NCI-H526 (cell line): ENCODE measurements at regions not wholly inside any gene's neighbourhood (a gene's known extent, or its start where the extent isn't known, plus 50 kb on each side); places are given as distances from the start of the nearest gene placed in this dataset.
"Not testable (repeated sequence)": the region's sequence is repeated elsewhere in the genome, so short reads cannot be mapped to it uniquely, and the experiment has no call there.

Experiments
- DNase-seq, 2 experiments: peaks; one replicate each; lab custom pipeline; 2025; lab: John Stamatoyannopoulos, UW

DNA sequence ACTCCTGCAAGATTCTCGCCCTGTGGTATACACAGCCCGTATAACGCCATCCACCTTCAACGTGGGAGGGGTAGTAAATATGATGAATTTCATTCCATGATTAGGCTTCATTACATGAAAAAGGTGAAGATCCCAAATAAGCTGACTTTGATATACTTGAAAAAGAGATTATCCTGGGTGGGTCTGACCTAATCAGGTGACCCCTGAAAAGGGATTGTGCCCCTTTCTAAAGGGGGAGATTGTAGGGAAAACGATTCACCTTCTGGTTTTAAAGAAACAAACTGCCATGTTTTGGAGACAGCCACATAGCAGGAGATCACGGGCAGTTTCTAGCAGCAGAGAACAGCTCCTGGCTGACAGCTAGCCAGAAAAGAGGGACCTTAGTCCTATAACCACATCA is 155.1 kb upstream of the SMLR1 start:
- no peak for DNase-seq

DNA sequence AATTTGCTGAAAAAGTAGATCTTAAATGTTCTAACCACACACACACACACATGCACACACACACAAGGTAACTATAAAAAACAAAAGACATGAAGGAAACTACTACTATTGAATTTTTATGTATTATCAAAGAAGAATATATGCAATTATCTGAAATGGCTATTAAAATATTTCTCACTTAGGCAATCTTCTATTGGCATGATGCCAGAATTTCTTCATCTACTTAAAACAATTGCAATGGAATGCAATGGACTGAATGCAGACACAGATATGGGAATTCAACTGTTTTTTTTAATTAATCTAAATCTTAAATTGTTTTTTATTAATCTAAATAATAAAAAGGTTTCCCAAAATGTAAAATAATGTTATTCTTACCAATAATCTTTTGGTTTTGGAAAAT is 152.6 kb upstream of the SMLR1 start:
- DNase-seq = no peak

DNA sequence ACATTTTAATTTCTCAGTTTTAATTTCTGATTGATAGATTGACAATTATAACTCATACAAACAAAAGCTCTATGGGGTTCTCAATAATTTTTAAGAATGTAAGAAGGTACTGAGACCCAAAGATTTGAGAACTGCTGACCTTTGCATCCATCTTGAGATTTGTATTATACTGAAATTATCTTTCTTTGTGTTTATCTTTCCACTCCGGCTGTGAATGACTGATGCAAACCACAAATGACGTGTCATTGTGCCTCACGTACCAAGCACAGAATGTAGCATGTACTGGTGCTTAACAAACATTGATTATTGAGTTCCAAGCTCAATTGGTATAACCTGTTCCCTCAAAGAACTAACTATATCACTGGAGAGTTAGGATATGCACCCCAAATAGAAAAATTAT is 152.1 kb upstream of the SMLR1 start:
- DNase-seq = no peak

DNA sequence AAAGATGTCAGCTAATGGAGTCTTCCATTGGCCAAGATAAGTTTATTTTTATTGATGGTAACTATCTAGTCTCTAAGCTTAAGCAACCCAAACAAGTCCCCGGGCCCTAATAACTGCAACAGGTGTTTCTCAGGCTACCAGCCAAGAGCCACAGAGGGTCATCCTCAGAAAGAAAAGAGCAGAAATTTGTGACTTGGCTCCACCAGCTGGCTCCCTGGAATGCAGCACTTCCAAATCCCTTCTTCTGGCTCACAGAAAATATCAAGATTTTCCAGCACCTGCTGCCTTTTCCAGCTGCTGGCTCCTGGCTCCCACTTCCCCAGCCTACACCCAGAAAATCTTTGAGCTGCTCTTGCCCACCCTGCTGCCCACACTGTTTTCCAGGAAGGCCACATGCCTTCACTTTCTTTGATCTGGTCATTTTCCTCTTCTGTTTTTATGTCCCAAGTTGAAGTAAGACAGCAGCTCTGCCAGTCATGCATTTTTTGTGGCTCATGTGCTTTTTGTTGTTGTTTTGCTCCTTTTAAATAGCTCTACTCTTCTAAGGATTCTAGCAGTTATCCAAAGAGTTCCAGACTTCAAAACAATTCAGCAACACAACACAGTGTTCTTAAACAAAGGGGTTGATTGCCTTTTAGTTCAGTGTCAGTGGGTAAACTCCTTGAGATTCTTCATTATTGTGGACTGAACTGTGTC is 151.0 kb upstream of the SMLR1 start:
- no peak for DNase-seq

DNA sequence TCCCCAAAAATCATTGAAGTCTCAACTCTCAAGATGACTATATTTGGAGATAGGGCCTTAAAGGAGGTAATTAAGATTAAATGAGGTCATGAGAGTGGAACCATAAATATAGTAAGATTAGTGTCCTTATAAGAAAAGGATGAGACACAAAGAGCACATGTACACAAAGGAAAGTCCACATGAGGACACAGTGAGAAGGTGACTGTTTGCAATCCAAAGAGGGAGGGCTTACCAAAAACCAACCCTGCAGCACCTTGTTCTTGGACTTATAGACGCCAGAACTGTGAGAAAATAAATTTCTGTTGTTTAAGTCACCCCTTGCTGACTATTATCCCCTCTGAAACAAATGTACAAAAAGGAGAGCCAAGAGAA is 150.4 kb upstream of the SMLR1 start:
- DNase-seq = no peak

DNA sequence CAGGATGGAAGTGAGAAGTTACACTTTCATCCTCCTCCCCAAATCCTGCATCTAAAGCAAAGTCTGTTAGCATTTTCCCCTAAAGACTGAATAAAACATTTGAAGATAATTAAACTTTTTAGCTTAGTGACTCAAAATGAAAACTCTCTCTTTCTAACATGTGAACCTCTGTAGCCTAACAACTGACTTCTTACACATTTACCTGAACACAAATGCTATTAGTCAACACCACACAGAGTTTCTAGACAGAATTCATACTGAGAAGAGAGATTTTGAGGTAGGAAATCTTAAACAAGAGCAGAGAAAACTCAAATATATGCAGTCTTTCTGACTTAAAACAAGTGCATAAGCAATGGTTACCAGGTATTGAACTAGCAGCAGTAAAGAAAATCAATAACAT is 149.9 kb upstream of the SMLR1 start:
- DNase-seq = no peak

DNA sequence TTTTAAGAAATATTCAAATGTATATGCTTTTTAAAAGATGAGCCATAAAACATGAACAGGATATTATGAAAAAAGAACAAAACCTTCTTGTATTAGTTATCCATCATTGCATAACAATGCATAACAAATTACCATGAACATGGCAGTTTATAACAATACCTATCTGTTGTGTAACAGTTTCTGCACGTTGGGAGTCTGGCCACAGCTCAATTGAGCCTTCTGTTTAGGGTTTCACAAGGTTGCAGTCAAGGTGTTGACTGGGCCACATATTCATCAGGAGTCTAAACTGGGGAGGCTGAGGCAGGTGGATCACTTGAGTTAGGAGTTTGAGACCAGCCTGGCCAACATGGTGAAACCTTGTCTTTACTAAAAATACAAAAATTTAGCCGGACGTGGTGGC is 149.4 kb upstream of the SMLR1 start:
- DNase-seq = no peak

DNA sequence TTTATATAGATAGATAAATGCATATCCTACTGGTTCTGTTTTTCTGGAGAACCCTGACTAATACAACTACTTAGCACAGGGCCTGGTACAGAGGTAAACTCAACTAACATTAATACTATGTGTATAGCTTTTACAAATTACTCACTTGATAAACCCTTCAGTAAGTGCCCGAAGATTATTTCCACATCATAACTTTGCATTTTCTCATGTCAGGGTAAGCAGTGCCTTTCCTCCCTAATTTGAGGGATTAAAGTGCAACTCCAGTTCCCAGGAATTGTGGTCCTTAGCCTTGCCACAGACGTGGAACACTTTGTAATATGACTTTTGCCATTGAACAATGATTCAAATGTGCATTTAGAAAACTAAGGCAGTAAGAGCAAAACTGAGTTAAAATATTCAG is 147.5 kb upstream of the SMLR1 start:
- no peak for DNase-seq

DNA sequence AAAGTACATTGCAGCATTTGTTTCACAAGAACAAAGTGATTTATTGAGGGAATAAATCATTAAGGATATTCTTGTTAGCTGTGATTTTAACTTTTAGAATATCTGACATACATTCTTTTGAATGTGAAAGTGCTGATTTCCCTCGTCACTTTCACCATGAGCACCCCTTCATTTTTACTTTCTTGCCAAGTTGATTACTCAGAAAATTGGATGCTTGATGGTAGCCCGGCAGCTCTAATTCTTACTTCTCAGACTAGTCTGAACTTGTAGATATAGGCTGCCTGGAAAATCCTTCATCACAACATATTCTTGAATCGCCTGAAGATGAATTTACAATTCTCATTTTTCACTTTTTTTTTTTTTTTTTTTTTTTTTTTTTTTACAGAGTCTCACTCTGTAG is 147.1 kb upstream of the SMLR1 start:
- no peak for DNase-seq

DNA sequence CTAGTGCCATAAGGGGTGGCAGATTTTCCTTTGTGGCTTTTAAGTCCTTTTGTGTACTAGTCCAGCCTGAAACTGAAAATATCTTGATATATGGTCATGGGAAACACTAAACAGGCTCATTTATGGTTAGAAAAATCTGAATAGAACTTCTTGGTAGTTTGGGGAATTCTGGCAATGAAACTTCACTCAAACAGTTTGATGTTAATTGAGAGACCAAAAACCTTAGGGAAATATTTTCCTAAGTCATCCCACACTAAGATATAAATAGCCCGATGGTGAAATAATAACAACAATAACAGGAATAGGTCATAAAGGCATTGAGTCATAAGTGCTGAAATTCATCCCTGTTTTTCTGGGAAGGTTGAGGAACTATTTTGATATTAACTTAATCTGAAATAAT is 146.2 kb upstream of the SMLR1 start:
- no peak for DNase-seq

DNA sequence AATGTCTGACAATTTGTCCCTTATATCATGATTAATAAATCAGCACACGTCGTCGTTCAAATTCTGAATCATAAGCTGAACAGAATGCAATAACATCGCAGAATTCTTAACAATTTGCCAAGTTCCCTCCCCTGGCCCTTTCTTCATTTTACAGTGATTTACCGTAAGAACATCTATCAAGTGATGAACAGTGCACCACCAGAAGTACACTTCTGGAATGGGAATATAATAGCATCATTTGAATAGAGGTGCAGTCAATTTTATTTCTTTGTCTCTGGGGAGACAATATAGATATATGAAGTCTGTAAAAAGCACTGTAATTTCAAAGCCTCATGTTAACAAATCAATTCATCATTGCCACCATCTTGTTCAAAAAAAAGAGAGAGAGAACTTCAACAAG is 145.1 kb upstream of the SMLR1 start:
- no peak for DNase-seq

DNA sequence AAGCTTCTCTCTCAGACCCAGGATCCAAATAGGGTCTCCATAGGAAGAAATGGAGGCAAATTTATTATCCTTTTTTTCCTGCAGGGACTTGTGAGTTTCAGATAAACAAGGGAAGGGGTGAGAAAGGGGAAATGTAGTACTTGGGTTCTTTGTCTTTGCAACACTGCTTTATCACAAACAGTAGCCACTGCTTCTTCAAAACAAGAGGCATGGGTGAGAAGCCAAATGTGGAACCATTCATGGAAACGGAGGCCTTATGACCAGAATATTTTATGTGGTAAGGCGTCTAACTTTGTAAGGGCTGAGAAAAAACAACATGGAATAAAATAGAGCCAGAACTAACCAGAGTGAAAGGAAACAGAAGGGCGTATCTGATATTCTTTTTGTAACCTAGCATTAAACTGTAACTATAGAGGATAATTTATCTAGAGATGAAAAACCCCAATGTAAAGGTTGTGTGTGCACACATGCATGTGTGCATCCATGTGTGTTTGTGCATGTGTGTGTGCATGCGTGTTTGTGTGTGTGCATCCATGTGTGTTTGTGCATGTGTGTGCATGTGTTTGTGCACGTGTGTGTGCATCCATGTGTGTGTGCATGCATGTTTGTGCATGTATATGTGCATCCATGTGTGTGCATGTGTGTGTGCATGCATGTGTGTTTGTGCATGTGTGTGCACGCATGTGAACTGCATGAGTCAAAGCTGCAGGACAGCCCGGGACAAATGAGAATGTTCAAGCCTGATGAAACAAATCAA is 143.3 kb upstream of the SMLR1 start:
- DNase-seq = no peak

DNA sequence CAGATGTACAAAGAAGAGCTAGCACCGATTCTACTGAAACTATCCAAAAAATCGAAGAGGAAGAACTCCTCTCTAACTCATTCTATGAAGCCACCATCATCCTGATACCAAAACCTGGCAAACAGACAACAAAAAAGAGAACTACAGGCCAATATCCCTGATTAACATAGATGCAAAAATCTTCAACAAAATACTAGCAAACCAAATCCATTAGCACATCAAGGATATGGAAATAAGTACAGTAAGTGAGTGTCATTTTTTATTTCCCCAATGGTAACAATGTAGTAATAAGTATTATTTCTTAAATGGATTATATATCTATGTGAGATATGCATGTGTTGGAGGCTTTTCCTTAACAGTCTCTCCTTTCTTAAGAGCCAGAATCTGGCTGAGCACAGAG is 134.5 kb upstream of the SMLR1 start:
- DNase-seq = no peak

DNA sequence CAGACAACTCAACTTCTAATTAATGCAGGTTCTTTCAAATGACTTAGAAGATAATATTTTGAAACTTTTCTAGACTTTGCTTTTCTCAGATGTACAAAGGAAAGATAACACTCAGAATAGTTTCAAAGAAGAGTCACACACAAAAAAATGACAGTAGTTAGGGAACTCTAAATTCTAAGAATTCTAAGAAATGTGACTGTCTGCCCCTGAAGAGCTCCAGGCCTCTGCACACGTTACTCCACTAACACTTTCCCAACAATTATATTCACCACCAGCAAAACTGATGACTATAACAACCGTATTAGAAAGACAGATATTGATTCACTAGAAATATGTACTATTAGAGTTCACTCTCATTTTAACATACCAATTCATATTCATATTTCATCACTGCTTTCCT is 133.3 kb upstream of the SMLR1 start:
- no peak for DNase-seq

DNA sequence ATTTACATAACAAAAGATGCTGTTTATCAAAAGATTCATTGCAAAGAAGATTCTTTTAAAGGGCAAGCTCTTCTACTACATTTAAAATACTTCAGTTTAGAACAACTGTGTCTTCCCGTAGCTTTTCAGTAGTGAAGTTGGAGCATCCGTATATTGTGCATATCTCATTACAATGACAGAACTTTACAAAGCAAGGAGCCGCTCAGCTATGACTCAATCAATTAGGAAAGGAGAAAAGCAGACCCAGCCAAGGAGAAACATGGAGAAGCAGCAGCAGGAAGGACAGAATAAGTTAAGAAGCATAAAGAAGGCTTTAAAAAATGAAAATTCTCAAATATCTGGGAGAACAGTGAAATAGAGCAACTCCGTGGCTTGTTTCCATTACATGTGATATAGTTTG is 132.6 kb upstream of the SMLR1 start:
- DNase-seq = no peak

DNA sequence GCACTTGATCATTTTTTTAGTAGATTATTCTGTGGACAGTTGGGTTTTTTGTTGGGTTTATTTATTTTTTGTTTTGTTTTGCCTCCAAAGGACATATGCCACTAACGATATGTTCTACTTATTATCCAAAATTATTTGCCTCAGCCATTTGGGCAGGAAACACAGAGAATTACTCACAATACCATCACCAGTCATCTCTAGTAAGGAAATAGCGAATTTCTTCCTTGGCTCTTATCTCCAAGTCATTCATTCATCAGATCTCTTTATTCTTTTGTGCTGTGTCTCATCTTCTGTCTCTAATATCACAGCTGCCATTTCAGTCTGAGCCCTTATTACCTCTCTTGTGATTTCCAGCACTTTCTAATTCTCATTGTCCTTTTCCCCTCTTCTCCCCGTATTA is 130.4 kb upstream of the SMLR1 start:
- DNase-seq = no peak

DNA sequence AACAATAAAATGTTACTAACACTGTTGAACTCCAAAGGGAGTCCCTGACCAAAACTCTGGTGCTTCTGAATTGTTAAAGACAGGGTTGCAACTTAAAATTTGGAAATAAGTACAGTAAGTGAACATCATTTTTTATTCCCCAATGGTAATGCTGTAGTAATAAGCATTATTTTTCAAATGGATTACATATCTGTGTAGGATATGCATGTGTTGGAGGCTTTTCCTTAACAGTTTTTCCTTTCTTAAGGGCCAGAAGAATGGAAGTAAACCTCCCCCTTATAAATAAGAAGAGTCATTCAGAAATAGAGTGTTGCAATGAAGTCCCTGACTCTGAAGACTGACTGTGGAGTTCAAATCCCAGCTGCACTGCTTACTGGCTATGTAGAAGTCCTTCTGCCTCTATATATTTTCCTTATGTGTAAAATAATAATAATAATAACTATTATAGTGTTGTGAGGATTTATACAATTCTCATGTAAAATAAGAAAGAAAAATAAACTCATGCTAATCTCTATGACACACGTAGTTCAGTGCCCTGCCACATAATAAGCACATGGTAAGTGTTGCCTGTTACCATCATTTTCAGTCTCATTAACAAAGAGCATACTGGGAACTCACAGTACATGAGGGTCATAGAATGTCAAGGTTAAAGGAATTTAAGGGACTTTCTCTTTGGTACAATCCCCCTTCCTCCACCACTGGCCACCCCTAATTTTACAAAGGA is 129.8 kb upstream of the SMLR1 start:
- no peak for DNase-seq

DNA sequence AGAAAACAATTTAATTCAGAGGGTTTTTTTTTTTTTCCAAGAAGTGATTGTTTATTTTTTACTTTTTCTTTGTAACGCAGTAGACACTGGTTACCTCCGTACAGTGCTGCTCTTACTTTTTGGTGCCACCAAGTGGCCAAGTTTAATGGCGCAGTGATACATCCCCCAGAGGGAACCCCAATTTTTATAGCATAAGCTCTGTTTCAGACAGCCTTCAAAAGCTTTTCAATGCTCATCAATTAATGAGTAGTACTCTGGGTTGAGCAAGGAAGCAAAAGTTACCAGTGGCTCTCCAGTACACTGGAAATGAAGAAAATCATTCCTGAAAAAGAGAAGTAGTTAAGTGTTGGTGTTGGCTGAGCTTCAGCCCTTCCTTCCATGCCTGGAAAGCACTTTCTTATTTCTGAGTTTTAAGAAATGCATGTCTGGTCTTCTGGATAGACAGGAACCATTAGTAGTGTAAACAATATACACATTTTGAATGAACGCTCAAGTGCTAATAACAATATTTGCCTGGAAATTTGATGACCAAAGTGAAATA is 129.1 kb upstream of the SMLR1 start:
- DNase-seq = peak; percentile 6 to 40

DNA sequence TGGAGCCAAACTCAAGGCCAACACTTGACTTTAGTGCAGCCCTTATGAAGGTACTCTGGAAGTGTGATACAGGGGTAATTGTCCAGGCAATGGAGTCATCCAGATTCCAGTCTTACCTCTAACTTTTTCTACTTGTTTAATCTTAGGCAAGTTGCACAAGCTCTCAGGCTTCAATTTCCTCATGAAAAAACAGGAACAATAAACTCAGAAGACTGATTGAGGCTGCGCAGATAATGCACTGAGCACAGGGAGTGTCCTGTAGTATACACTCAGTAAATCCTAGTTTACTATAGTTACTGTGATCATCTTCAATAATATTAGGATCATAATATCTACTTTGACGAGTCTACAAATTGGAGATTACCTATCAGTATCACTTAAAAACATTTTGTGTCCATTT is 127.5 kb upstream of the SMLR1 start:
- no peak for DNase-seq

DNA sequence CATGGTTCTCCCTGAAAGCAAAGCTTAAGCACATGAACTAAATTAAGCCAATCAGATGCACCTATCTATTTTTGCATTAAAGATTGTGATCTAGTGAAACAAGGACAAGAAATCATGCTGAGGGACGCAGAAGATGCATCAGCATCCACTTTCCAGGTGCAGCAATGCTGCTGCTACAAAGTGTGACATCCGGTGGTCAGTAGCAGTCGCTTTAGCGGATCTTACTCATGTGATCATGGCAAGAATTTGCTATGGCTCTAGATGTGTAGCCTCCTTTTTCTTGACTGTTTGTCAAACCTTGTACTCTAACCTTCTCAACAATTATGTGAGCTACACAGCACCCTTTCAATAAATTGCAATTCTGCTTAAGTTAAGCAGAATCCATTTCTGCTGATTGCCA is 126.8 kb upstream of the SMLR1 start:
- DNase-seq = no peak

DNA sequence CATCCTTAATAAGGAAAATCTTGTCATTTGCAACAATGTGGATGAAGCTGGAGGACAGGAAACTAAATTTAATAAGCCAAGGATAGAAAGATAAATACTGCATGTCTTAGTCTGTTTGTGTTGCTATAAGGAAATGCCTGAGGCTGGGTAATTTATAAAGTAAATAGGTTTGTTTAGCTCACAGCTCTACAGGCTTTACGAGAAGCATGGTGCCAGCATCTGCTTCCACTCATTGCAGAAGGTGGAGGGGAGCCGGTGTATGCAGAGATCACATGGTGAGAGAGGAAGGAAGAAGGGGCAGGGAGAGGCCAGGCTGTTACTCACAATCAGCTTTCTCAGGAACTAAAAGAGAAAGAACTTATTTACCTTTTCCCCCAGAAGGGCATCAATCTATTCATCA is 118.9 kb upstream of the SMLR1 start:
- DNase-seq = no peak

DNA sequence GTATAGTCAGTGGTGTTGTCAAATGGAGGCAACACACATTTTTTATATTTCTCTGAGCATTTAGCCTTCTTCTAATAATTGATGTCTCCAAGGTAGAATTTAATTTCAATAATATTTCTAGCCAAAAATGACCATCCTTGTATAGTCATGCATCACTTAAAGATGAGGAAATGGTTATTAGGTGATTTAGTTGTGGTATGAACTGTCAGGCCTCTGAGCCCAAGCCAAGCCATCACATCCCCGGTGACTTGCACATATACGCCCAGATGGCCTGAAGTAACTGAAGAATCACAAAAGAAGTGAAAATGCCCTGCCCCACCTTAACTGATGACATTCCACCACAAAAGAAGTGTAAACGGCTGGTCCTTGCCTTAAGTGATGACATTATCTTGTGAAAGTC is 115.6 kb upstream of the SMLR1 start:
- DNase-seq = not testable (repeated sequence)

DNA sequence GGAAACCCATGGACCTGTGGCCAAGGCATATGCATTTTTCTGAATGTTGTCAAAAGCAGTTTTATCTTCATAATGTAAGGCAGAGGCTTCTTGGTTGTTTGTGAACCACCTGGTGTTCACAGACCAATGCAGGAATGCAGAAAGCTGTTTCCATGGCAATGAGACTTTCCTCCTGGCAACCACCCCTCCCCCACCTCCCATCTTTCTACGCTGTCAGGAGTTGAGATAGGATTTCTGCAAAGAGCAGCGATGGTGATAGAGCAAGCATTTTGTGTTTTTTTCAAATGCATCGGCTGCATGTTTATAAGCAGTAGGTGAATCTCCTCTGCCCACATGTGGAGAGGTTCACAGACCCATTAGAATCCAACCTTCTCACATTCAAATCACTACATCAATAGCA is 114.1 kb upstream of the SMLR1 start:
- no peak for DNase-seq
